ENCODE measurements at regions not wholly inside any gene's neighbourhood (a gene's known extent, or its start where the extent isn't known, plus 50 kb on each side); places are given as distances from the start of the nearest gene placed in this dataset.

DNA sequence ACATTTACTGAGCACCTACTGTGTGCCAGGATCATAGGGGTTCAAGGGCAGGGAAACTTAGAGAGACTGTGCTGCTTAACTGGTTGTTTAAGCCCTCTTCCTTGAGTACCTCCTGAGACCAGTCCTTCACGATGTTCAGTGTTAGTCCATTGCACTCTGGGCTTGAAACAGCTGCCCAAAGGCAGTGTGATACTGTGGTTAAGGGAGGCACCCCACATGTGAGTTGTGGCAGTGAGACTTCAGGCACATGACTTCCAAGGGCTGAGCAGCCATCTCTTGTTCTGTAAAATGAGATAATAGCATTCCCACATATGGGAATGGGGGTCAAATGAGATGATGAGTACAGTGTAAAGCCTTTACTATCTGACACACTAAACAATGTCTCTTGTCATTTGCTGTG is 75.1 kb downstream of the LINGO1 start:
- no peak for TF ChIP-seq TCF12 (IDR thresholded peaks at IDR 0.05; ENCODE audit: low read depth)
- no peak for TF ChIP-seq TAF1 (IDR thresholded peaks at IDR 0.05; ENCODE audit: low read depth)

DNA sequence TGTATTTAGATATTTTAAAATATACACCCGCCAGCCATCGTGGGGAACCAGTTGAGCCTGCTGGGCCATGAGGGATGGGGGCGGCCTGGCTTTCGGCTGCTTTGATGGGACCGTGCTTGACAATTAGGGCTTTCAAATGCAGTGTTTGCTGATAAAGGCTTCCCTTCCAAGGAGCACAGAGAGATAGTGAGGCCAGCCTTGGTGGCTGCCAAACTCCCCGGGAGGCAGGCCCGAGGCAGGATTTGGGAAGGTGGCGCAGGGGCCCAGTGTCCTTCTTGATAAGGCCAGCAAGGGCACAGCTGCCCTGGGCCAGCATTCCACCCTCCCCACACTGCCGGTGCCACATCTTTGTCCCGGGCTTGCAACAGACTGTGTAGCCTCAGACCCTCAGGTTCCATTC is 75.6 kb downstream of the LINGO1 start:
- TF ChIP-seq EP300 (IDR thresholded peaks at IDR 0.05; ENCODE audit: borderline replicate concordance), result no peak
- TF ChIP-seq, protein P1, sequence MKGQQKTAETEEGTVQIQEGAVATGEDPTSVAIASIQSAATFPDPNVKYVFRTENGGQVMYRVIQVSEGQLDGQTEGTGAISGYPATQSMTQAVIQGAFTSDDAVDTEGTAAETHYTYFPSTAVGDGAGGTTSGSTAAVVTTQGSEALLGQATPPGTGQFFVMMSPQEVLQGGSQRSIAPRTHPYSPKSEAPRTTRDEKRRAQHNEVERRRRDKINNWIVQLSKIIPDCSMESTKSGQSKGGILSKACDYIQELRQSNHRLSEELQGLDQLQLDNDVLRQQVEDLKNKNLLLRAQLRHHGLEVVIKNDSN (IDR thresholded peaks at IDR 0.05), result no peak

DNA sequence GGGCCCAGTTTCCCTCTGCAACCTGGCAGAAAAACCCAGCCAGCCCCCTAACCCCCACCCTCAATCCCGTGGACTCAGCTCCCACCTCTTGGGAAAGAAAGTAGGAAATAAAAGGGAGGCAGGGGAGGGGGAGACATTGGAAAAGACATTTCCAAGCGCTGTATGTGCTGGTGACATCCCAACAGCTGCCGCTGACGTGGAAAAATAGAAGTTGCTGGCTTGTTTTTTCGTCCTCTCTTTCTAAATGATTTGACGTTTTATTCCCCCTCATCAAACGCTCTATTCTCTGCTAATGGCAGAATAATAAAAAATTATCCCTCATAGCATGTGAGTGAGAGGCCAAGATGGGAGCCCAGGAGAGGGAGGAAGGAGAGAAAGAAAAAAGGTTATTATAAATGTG is 76.1 kb downstream of the LINGO1 start:
- no peak for TF ChIP-seq CREB1 (IDR thresholded peaks at IDR 0.05; ENCODE audit: low read depth)
- no peak for TF ChIP-seq TEAD4 (IDR thresholded peaks at IDR 0.05)
- TF ChIP-seq TAF1 (IDR thresholded peaks at IDR 0.05; ENCODE audit: low read depth), result no peak
- TF ChIP-seq CEBPB (IDR thresholded peaks at IDR 0.05), result no peak
- no peak for TF ChIP-seq RAD21 (IDR thresholded peaks at IDR 0.05; ENCODE audit: low read depth)
- no peak for TF ChIP-seq NFIC (IDR thresholded peaks at IDR 0.05)
- TF ChIP-seq, protein P2, sequence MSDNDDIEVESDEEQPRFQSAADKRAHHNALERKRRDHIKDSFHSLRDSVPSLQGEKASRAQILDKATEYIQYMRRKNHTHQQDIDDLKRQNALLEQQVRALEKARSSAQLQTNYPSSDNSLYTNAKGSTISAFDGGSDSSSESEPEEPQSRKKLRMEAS (IDR thresholded peaks at IDR 0.05), result no peak
- TF ChIP-seq FOXM1 (IDR thresholded peaks at IDR 0.05; ENCODE audit: borderline replicate concordance, low read depth), result no peak
- TF ChIP-seq, protein P3, sequence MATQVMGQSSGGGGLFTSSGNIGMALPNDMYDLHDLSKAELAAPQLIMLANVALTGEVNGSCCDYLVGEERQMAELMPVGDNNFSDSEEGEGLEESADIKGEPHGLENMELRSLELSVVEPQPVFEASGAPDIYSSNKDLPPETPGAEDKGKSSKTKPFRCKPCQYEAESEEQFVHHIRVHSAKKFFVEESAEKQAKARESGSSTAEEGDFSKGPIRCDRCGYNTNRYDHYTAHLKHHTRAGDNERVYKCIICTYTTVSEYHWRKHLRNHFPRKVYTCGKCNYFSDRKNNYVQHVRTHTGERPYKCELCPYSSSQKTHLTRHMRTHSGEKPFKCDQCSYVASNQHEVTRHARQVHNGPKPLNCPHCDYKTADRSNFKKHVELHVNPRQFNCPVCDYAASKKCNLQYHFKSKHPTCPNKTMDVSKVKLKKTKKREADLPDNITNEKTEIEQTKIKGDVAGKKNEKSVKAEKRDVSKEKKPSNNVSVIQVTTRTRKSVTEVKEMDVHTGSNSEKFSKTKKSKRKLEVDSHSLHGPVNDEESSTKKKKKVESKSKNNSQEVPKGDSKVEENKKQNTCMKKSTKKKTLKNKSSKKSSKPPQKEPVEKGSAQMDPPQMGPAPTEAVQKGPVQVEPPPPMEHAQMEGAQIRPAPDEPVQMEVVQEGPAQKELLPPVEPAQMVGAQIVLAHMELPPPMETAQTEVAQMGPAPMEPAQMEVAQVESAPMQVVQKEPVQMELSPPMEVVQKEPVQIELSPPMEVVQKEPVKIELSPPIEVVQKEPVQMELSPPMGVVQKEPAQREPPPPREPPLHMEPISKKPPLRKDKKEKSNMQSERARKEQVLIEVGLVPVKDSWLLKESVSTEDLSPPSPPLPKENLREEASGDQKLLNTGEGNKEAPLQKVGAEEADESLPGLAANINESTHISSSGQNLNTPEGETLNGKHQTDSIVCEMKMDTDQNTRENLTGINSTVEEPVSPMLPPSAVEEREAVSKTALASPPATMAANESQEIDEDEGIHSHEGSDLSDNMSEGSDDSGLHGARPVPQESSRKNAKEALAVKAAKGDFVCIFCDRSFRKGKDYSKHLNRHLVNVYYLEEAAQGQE (IDR thresholded peaks at IDR 0.05; ENCODE audit: low read depth), result no peak
- no peak for TF ChIP-seq ZBTB7A (IDR thresholded peaks at IDR 0.05; ENCODE audit: low read depth)
- TF ChIP-seq YY1 (IDR thresholded peaks at IDR 0.05; ENCODE audit: low read depth), result no peak

DNA sequence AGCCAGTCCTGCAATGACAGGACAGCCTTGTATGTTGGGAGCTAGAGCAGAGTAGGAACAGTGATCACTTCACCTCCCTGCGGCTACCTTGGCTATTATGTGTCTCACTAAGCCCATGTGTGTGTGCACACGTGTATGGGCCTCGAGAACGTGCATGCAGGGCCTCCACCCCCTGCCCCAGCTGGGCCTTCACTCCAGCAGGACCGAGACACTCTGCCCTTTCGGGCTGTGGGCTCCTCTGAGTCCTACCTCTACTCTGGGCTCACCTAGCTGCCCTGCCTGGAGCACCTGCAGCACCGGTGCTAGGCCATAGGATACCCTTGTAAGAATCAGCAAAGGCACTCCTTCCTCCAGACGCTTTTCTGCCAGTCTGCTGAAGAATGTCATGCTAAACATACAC is 77.5 kb downstream of the LINGO1 start:
- TF ChIP-seq FOXM1 (IDR thresholded peaks at IDR 0.05; ENCODE audit: borderline replicate concordance, low read depth) (no peak), ZBTB7A (IDR thresholded peaks at IDR 0.05; ENCODE audit: low read depth) (no peak), EP300 (IDR thresholded peaks at IDR 0.05; ENCODE audit: borderline replicate concordance) (no peak), NFIC (IDR thresholded peaks at IDR 0.05) (no peak), EGR1 (IDR thresholded peaks at IDR 0.05) (no peak), TEAD4 (IDR thresholded peaks at IDR 0.05) (no peak), RAD21 (IDR thresholded peaks at IDR 0.05; ENCODE audit: low read depth) (no peak), YY1 (IDR thresholded peaks at IDR 0.05; ENCODE audit: low read depth) (no peak), CEBPB (IDR thresholded peaks at IDR 0.05) (no peak), CREB1 (IDR thresholded peaks at IDR 0.05; ENCODE audit: low read depth) (no peak)
- TF ChIP-seq, protein P3 (IDR thresholded peaks at IDR 0.05; ENCODE audit: low read depth), result no peak
- TF ChIP-seq, protein P1 (IDR thresholded peaks at IDR 0.05), result no peak
- TF ChIP-seq, protein P2 (IDR thresholded peaks at IDR 0.05), result no peak

DNA sequence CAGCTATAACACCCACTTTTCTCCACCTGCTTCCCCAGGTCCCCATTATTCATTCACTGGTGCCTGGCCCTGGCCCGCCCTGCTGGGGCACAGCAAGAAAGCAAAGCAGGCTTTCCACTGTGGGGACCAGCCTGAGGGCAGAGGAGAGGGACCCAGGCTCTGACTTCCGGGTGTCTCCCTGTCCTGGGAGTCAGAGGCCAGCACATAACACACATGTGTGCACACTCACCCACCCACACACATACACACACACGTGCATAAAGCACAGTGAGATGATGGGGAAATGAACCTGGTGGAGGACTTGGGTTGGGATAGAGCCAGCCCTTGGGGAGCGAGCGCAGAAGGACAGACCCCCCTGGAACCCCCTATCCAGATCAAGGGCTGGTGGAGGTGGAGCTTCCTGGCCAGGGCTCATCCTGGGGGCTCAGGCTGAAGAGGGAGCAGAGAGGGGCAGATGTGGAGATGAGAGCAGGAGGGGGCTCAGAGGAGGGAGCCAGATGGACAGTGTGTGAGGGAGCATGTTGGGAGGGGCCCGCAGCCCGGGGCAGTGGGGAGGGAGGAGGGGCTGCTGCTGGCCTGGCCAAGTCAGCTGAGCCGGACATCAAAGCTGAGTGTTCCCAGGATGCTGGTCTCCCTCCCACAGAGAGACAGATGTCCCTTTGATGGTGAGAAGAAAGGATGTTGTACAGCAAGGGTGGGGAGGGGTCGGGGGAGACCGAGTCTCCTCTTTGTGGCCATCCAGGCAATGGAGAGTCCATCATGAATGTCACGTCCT is 78.2 kb downstream of the LINGO1 start:
- TF ChIP-seq TAF1 (IDR thresholded peaks at IDR 0.05; ENCODE audit: low read depth) (no peak), CREB1 (IDR thresholded peaks at IDR 0.05; ENCODE audit: low read depth) (no peak), CEBPB (IDR thresholded peaks at IDR 0.05) (no peak), NFIC (IDR thresholded peaks at IDR 0.05) (no peak), TCF12 (IDR thresholded peaks at IDR 0.05; ENCODE audit: low read depth) (no peak), EP300 (IDR thresholded peaks at IDR 0.05; ENCODE audit: borderline replicate concordance) (no peak), TEAD4 (IDR thresholded peaks at IDR 0.05) (no peak)
- TF ChIP-seq, protein P1 (IDR thresholded peaks at IDR 0.05), result no peak
- TF ChIP-seq, protein P2 (IDR thresholded peaks at IDR 0.05), result no peak
- TF ChIP-seq, protein P3 (IDR thresholded peaks at IDR 0.05; ENCODE audit: low read depth), result no peak
